ENCODE measurements at regions not wholly inside any gene's neighbourhood (a gene's known extent, or its start where the extent isn't known, plus 50 kb on each side); places are given as distances from the start of the nearest gene placed in this dataset.

GRCh38 chr6:22880686-22881433 is 311.5 kb downstream of the HDGFL1 start:
- DNase-seq: no peak

GRCh38 chr6:22882581-22882980 is 313.2 kb downstream of the HDGFL1 start:
- DNase-seq: no peak

- DNase-seq: no peak
Measured at GRCh38 chr6:22883061-22883717, 313.8 kb downstream of the HDGFL1 start.

- DNase-seq: no peak
Measured at GRCh38 chr6:22884456-22884855, 315.1 kb downstream of the HDGFL1 start.

- DNase-seq: no peak
Measured at GRCh38 chr6:22886650-22887581, 317.6 kb downstream of the HDGFL1 start.

- no peak for DNase-seq
Measured at GRCh38 chr6:22888163-22888752, 318.9 kb downstream of the HDGFL1 start.

GRCh38 chr6:22891934-22892333 is 322.6 kb downstream of the HDGFL1 start:
- no peak for DNase-seq

GRCh38 chr6:22892452-22892851 is 323.1 kb downstream of the HDGFL1 start:
- DNase-seq: no peak

GRCh38 chr6:22896696-22897095 is 327.3 kb downstream of the HDGFL1 start:
- no peak for DNase-seq

GRCh38 chr6:22899426-22899825 is 330.1 kb downstream of the HDGFL1 start:
- DNase-seq: no peak

- no peak for DNase-seq
Measured at GRCh38 chr6:22903826-22904225, 334.5 kb downstream of the HDGFL1 start.

- no peak for DNase-seq
Measured at GRCh38 chr6:22904431-22904830, 335.1 kb downstream of the HDGFL1 start.

GRCh38 chr6:22906091-22906549 is 336.8 kb downstream of the HDGFL1 start:
- DNase-seq: no peak

GRCh38 chr6:22907085-22907484 is 337.7 kb downstream of the HDGFL1 start:
- DNase-seq: no peak

- DNase-seq: no peak
Measured at GRCh38 chr6:22910370-22910769, 341.0 kb downstream of the HDGFL1 start.

- no peak for DNase-seq
Measured at GRCh38 chr6:22913612-22914011, 344.2 kb downstream of the HDGFL1 start.

GRCh38 chr6:22917344-22917743 is 348.0 kb downstream of the HDGFL1 start:
- DNase-seq: no peak

GRCh38 chr6:22921828-22922227 is 352.5 kb downstream of the HDGFL1 start:
- no peak for DNase-seq

GRCh38 chr6:22925304-22925835 is 356.0 kb downstream of the HDGFL1 start:
- no peak for DNase-seq

- no peak for DNase-seq
Measured at GRCh38 chr6:22925920-22926789, 356.8 kb downstream of the HDGFL1 start.

Measured in nucleus accumbens (tissue), 56 donors.